CD4-positive, alpha-beta T cell treated with Interferon alpha-2 for 1 hour (primary cell): ENCODE measurements at regions not wholly inside any gene's neighbourhood (a gene's known extent, or its start where the extent isn't known, plus 50 kb on each side); places are given as distances from the start of the nearest gene placed in this dataset.

Source experiments
- DNase-seq, 2 donors: peaks; one replicate each; pipeline ENCODE4 v3.0.0-alpha.2; 2020 to 2022

- DNase-seq: no peak
These were observed 632.4 kb upstream of the SLC8A1 start for GRCh38 chr2:41084321-41084720.

GRCh38 chr2:41087946-41088345, 636.1 kb upstream of the SLC8A1 start:
- DNase-seq: no peak

- DNase-seq: no peak
These were observed 649.4 kb upstream of the SLC8A1 start for GRCh38 chr2:41101281-41101680.

GRCh38 chr2:41109744-41110143, 657.9 kb upstream of the SLC8A1 start:
- no peak for DNase-seq

GRCh38 chr2:41111836-41112627, 660.1 kb upstream of the SLC8A1 start:
- DNase-seq: no peak

GRCh38 chr2:41116106-41116797, 664.4 kb upstream of the SLC8A1 start:
- DNase-seq: no peak

- no peak for DNase-seq
These were observed 667.6 kb upstream of the SLC8A1 start for GRCh38 chr2:41119489-41119888.

GRCh38 chr2:41123341-41123740, 671.5 kb upstream of the SLC8A1 start:
- DNase-seq: no peak

GRCh38 chr2:41127351-41127750, 675.5 kb upstream of the SLC8A1 start:
- DNase-seq: no peak

- no peak for DNase-seq
These were observed 678.1 kb upstream of the SLC8A1 start for GRCh38 chr2:41129988-41130387.

- no peak for DNase-seq
These were observed 685.1 kb upstream of the SLC8A1 start for GRCh38 chr2:41137031-41137430.

GRCh38 chr2:41141146-41141791, 689.4 kb upstream of the SLC8A1 start:
- DNase-seq: no peak

GRCh38 chr2:41142478-41142877, 690.6 kb upstream of the SLC8A1 start:
- DNase-seq: no peak

GRCh38 chr2:41145066-41145465, 693.2 kb upstream of the SLC8A1 start:
- DNase-seq: no peak

- DNase-seq: no peak
These were observed 697.2 kb upstream of the SLC8A1 start for GRCh38 chr2:41149054-41149453.

- DNase-seq: no peak
These were observed 699.9 kb upstream of the SLC8A1 start for GRCh38 chr2:41151746-41152145.

- DNase-seq: no peak
These were observed 700.4 kb upstream of the SLC8A1 start for GRCh38 chr2:41152318-41152717.

- no peak for DNase-seq
These were observed 708.5 kb upstream of the SLC8A1 start for GRCh38 chr2:41160439-41160838.

- no peak for DNase-seq
These were observed 715.1 kb upstream of the SLC8A1 start for GRCh38 chr2:41167014-41167413.

GRCh38 chr2:41169744-41170143, 717.9 kb upstream of the SLC8A1 start:
- DNase-seq: no peak

GRCh38 chr2:41170589-41170988, 718.7 kb upstream of the SLC8A1 start:
- DNase-seq: no peak

GRCh38 chr2:41180387-41180786, 728.5 kb upstream of the SLC8A1 start:
- DNase-seq: no peak

GRCh38 chr2:41182961-41183360, 731.1 kb upstream of the SLC8A1 start:
- no peak for DNase-seq
